ENCODE measurements at regions not wholly inside any gene's neighbourhood (a gene's known extent, or its start where the extent isn't known, plus 50 kb on each side); places are given as distances from the start of the nearest gene placed in this dataset.

DNA sequence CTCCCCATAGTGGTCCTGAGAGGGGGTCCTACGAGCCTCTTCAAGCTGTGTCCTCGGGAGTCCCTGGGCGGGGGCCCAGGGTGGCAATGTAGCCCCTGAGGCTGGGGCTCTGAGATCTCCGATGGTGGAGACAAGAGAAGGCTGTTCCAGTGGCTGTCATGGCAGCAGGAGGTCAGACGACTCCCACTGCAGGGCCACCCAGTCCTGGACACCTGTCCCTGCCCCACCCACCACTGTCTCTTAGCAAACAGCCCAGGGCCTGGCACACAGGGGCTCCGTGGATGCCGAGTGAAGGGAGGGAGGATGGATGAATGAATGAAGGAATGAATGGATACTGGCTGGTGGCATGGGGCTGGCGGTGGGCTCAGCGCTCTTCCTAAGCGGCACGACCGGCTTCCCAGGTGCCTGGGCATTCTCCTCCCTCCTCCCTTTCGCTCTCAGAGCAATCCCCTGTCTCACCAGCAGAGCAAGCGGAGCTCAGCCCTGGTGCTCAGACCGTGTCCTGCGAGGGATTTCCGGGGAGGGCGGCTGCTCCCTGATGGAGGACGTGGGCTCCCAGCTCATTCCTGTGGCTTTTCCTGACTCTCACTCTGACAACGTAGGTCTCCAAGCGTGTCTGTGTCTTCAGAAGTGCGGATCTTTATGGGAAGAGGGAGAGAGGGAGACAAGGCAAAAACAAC lies 1272.6 kb downstream of the BRD1 start:
- no peak for TF ChIP-seq ZFX (IDR thresholded peaks at IDR 0.05; ENCODE audit: borderline replicate concordance)
- H3K27ac ChIP-seq: no peak overlapping the region

DNA sequence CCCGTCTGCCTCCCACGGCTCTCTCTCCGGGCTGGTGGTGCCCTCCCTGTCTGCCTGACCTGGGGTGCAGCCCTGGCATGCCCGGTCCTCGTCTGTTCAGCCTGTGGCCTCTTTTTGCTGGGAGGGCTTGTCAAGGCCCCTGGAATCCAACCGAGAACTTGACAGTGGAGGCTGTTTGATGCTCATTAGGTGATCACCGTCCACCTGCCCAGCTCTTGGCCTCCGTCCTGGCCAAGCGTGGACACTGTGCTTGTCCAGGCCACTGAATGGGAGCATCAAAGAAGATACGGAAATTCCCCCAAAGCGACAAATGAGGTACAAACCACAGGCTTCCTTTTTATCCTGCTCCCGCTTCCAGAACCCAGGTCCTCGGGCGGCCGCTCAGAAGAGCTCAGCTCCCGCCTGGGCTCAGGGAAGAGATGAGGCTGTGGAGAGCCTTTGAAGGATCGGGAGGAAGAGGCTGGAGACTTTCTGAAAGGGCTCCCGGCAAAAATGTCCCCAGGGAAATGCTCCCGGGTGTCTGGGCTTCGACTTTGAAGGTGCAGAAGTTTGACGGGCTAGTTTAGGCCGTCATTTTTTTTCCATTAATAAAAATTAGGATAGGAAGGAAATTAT lies 1273.9 kb downstream of the BRD1 start:
- no peak overlapping the region for H3K27ac ChIP-seq
- TF ChIP-seq, protein P1, sequence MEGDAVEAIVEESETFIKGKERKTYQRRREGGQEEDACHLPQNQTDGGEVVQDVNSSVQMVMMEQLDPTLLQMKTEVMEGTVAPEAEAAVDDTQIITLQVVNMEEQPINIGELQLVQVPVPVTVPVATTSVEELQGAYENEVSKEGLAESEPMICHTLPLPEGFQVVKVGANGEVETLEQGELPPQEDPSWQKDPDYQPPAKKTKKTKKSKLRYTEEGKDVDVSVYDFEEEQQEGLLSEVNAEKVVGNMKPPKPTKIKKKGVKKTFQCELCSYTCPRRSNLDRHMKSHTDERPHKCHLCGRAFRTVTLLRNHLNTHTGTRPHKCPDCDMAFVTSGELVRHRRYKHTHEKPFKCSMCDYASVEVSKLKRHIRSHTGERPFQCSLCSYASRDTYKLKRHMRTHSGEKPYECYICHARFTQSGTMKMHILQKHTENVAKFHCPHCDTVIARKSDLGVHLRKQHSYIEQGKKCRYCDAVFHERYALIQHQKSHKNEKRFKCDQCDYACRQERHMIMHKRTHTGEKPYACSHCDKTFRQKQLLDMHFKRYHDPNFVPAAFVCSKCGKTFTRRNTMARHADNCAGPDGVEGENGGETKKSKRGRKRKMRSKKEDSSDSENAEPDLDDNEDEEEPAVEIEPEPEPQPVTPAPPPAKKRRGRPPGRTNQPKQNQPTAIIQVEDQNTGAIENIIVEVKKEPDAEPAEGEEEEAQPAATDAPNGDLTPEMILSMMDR (IDR thresholded peaks at IDR 0.05): no peak
- TF ChIP-seq ZFX (IDR thresholded peaks at IDR 0.05; ENCODE audit: borderline replicate concordance): no peak

GRCh38 chr22:48553119-48553518 lies 1274.6 kb downstream of the BRD1 start:
- H3K27ac ChIP-seq: no peak overlapping the region
- no peak for TF ChIP-seq ZFX (IDR thresholded peaks at IDR 0.05; ENCODE audit: borderline replicate concordance)
- TF ChIP-seq, protein P1 (IDR thresholded peaks at IDR 0.05): no peak

DNA sequence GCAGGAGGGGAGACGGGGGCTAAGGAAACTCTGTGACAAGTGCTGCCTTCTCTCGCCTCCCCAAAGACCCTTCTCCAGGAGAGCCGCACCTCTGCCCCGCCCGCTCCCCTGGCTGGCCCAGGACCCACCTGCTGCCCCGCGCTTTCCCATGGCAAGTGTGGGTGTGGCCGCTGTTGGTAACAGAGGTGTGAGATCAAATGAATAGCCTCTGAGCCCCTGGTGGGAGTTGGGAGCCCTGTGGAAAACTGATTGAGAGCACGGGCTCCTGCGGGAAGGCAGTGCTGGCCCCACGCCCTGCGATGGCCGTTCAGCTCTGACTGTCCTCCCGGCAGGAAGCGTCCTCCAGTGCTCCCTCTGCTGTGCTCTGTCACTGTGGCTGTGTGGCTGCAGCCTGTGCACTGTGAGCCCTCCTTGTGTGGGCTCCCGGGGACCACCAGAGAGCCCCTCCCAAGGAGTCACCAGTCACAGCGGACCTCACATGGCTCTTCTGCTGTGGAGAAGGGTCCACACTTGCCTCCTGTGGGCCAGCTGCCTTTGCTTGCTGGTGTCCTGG lies 1275.9 kb downstream of the BRD1 start:
- TF ChIP-seq, protein P1 (IDR thresholded peaks at IDR 0.05): no peak

GRCh38 chr22:48551061-48551460 lies 1276.6 kb downstream of the BRD1 start:
- no peak for TF ChIP-seq ZFX (IDR thresholded peaks at IDR 0.05; ENCODE audit: borderline replicate concordance)
- TF ChIP-seq, protein P1 (IDR thresholded peaks at IDR 0.05): no peak
- no peak overlapping the region for H3K27ac ChIP-seq

More for the DNA sequence above, 1275.9 kb downstream of the BRD1 start:
- H3K27ac ChIP-seq: no peak overlapping the region

DNA sequence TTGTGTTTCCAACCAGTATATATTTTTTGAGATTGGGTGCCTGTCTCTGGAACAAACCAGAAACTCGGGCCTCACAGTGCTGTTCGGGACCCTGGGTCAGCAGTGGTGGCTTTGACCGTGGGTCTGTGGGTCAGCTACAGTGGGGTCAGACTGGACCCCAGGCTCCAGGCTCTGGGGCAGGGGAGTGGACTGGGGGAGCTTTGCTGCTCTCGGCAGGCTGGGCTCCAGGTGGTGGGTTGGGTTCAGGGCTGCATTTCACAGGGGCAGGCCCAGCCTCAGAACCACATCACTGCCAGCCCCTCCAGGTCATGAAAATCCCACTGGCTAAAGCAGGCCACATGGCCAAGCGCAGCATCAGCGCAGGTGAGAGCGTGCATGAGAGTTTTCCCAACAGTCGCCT lies 1279.3 kb downstream of the BRD1 start:
- no peak overlapping the region for H3K27ac ChIP-seq
- TF ChIP-seq ZFX (IDR thresholded peaks at IDR 0.05; ENCODE audit: borderline replicate concordance): no peak
- TF ChIP-seq, protein P1 (IDR thresholded peaks at IDR 0.05): no peak

GRCh38 chr22:48547971-48548370 lies 1279.7 kb downstream of the BRD1 start:
- TF ChIP-seq ZFX (IDR thresholded peaks at IDR 0.05; ENCODE audit: borderline replicate concordance): no peak
- TF ChIP-seq, protein P1 (IDR thresholded peaks at IDR 0.05): no peak
- H3K27ac ChIP-seq: no peak overlapping the region
